Calu3 (cell line): ENCODE measurements at regions not wholly inside any gene's neighbourhood (a gene's known extent, or its start where the extent isn't known, plus 50 kb on each side); places are given as distances from the start of the nearest gene placed in this dataset.

ENCODE experiments used
- BruUV-seq: library from RNA; stranded (reverse); fragments of 400-500 nt; replicated peaks from 2 replicates; lab custom pipeline; 2021; lab: Mats Ljungman, UMichigan
- CTCF ChIA-PET: fragments of 300-600 bp; sonication (Branson Sonifier 250); formaldehyde crosslinking; loops from one replicate; lab custom pipeline; 2022; ENCODE audit warnings: antibody characterized with exemption; lab: Charles Lee
- DNase-seq: peaks from one replicate; pipeline ENCODE4 v3.0.0; 2022
- H3K27ac Mint-ChIP-seq: one replicate; pipeline ENCODE4 v1.8.0; 2022; ENCODE audit warnings: mixed read lengths; ENCODE audit not compliant: unreplicated experiment
- H3K27me3 Mint-ChIP-seq: one replicate; pipeline ENCODE4 v1.8.0; 2022; ENCODE audit warnings: mixed read lengths; ENCODE audit not compliant: unreplicated experiment
- H3K36me3 Mint-ChIP-seq: one replicate; pipeline ENCODE4 v1.8.0; 2022; ENCODE audit warnings: mild to moderate bottlenecking, moderate library complexity, mixed read lengths; ENCODE audit not compliant: insufficient read depth, unreplicated experiment
- H3K4me1 Mint-ChIP-seq: one replicate; pipeline ENCODE4 v1.8.0; 2022; ENCODE audit warnings: mild to moderate bottlenecking, low read depth, mixed read lengths; ENCODE audit not compliant: unreplicated experiment
- H3K4me3 Mint-ChIP-seq: one replicate; pipeline ENCODE4 v1.8.0; 2022; ENCODE audit warnings: mild to moderate bottlenecking, low read depth, moderate library complexity, mixed read lengths; ENCODE audit not compliant: unreplicated experiment
- H3K9me3 Mint-ChIP-seq: one replicate; pipeline ENCODE4 v1.8.0; 2022; ENCODE audit warnings: low read depth, mixed read lengths; ENCODE audit not compliant: unreplicated experiment
- CTCF ChIP-seq: fragments of 200-600 bp; IDR thresholded peaks from one replicate; pipeline ENCODE4 v1.8.0; 2022; ENCODE audit warnings: antibody characterized with exemption; ENCODE audit not compliant: unreplicated experiment
- intact Hi-C: fragments of 100-400 bp; cut with micrococcal nuclease; formaldehyde crosslinking; loops from one replicate; pipeline ENCODE4 v1.10.0; 2022; ENCODE audit not compliant: unreplicated experiment

- TF ChIP-seq CTCF = no peak
- BruUV-seq = no TSS peak
- no peak overlapping the region for H3K27ac Mint-ChIP-seq
- H3K36me3 Mint-ChIP-seq = no peaks in the 10 kb centered on the region
- intact Hi-C loops = no loop called here
- CTCF ChIA-PET = interaction anchor here (0.5 kb wide), 1 partner anchor 1555 kb away, joined by 3 read pairs; no protein-coding TSS in a partner anchor
- H3K4me3 Mint-ChIP-seq = no peak overlapping the region
- H3K9me3 Mint-ChIP-seq = peaks cover 7% of the 10 kb centered on the region
- no peaks in the 10 kb centered on the region for H3K27me3 Mint-ChIP-seq
- no peak for DNase-seq
- H3K4me1 Mint-ChIP-seq = no peaks in the 10 kb centered on the region
Measured at GRCh38 chr3:8359133-8359532, 142.5 kb upstream of the LMCD1 start.

- no peaks in the 10 kb centered on the region for H3K4me1 Mint-ChIP-seq
- intact Hi-C loops = no loop called here
- DNase-seq = no peak
- no peak overlapping the region for H3K4me3 Mint-ChIP-seq
- H3K9me3 Mint-ChIP-seq = peaks cover 3% of the 10 kb centered on the region
- no peak for TF ChIP-seq CTCF
- no peaks in the 10 kb centered on the region for H3K27me3 Mint-ChIP-seq
- no peak overlapping the region for H3K27ac Mint-ChIP-seq
- BruUV-seq = no TSS peak
- H3K36me3 Mint-ChIP-seq = no peaks in the 10 kb centered on the region
- CTCF ChIA-PET = no interaction called here
Measured at GRCh38 chr3:8363200-8363599, 138.4 kb upstream of the LMCD1 start.

GRCh38 chr3:8365541-8365940, 136.1 kb upstream of the LMCD1 start:
- H3K27me3 Mint-ChIP-seq = no peaks in the 10 kb centered on the region
- peaks cover 3% of the 10 kb centered on the region for H3K9me3 Mint-ChIP-seq
- H3K27ac Mint-ChIP-seq = no peak overlapping the region
- no peak for DNase-seq
- no peak for TF ChIP-seq CTCF
- no peaks in the 10 kb centered on the region for H3K4me1 Mint-ChIP-seq
- CTCF ChIA-PET = interaction anchor here (0.7 kb wide), 2 partner anchors 401 to 1199 kb away, joined by 4 to 9 read pairs; no protein-coding TSS in a partner anchor
- intact Hi-C loops = no loop called here
- BruUV-seq = no TSS peak
- no peak overlapping the region for H3K4me3 Mint-ChIP-seq
- H3K36me3 Mint-ChIP-seq = no peaks in the 10 kb centered on the region

- Mint-ChIP-seq H3K27me3 (no peaks in the 10 kb centered on the region), H3K36me3 (no peaks in the 10 kb centered on the region), H3K9me3 (no peaks in the 10 kb centered on the region), H3K27ac (no peak overlapping the region), H3K4me1 (peaks cover 5% of the 10 kb centered on the region), H3K4me3 (no peak overlapping the region)
- DNase-seq = no peak
- no TSS peak for BruUV-seq
- intact Hi-C loops = no loop called here
- TF ChIP-seq CTCF = no peak
- CTCF ChIA-PET = no interaction called here
Measured at GRCh38 chr3:8366219-8366810, 135.3 kb upstream of the LMCD1 start.
